NCI-H1105 treated with DMSO at 0.1 percent for 48 hours (cell line): ENCODE measurements at regions not wholly inside any gene's neighbourhood (a gene's known extent, or its start where the extent isn't known, plus 50 kb on each side); places are given as distances from the start of the nearest gene placed in this dataset.

Experiments used
- DNase-seq: peaks from one replicate; lab custom pipeline; 2025; lab: John Stamatoyannopoulos, UW

GRCh38 chr6:113292646-113293422 lies 564.3 kb upstream of the MARCKS start:
- no peak for DNase-seq

DNA sequence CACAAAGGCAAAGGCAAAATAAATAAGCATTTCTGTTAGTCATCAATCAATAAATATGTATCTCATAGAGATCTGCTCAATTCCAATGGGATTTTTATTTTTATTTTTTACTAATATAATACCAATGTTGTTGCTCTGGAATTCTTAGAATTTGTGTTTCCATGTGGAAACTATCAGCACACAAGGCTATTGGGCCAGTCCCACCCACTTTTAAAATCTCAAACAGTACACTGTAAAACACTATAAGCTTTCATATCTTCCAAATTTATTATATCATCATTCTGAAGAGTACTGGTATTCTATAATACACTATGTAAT lies 563.8 kb upstream of the MARCKS start:
- DNase-seq = no peak

DNA sequence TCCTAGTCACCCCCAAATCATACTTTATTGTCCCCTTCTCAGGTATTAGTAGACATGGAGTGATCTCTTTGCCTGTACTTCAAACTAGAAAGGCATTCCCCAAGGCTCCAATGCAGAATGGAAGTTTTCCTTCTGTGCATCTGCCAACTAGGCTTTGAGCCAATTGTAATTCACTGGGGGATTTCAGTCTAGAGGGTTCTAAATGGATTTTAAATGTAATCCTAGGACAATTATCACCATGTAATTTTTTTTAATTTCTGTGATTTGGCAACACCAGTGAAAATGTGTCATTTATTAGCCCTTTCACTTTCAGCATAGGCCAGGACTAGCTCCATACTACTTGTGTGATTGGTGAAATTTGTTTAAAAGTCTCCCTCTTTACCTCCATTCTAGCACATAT lies 557.6 kb upstream of the MARCKS start:
- DNase-seq = peak; percentile 76

DNA sequence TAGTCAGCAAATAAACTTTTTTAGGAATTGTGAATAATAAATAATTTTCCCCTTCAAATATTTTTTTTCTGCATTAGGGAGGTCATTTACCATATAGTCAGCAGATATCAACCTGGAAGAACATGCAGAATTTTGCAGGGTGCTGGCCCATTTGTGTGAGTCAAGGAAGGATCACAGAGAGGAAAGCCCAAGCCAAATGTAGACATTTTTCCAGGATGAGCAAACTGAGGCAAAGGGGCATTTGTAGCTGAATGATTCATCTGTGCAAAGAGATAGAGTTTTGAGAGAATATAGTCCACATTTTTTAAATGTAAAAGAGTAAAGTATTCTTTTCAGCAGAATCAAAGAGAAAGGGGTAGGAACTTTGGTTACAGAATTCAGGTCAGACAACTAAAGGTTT lies 555.5 kb upstream of the MARCKS start:
- no peak for DNase-seq

DNA sequence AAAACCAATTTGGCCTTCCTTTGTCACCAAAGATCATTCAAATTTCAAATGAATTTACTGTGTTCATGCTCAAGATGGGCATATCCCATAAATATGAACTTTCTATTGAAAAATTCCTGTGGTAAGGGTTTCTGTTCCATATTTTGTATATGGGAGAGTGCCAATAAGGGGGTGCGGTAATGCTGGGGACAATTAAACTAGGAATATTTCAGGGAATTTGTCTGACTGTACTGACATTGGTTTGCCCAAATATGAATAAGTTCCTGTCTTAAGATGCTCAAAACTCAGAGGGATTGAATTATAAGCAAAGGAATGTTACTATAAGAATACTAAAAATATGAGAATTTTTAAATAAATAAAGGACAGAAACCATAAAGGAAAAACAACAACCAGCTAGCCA lies 553.0 kb upstream of the MARCKS start:
- DNase-seq = no peak

GRCh38 chr6:113306552-113307145 lies 550.5 kb upstream of the MARCKS start:
- DNase-seq = peak; percentile 25

GRCh38 chr6:113308266-113308665 lies 548.9 kb upstream of the MARCKS start:
- no peak for DNase-seq

DNA sequence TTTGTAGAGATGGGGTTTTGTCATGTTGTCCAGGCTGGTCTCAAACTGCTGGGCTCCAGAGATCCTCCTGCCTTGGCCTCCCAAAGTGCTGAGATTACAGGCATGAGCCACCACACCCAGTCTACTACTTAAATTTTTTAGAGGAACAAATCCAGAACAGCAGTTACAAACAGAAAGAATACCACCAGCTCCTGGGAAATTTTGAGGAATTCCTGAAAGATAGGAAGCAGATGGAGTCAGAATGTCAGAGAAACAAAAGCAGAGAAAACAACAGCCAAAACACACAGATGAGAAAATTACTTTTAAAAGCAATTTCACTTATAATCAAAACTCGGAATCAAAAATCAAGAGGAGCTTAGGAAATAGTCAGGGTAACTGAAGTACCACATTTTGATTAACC lies 543.3 kb upstream of the MARCKS start:
- no peak for DNase-seq

DNA sequence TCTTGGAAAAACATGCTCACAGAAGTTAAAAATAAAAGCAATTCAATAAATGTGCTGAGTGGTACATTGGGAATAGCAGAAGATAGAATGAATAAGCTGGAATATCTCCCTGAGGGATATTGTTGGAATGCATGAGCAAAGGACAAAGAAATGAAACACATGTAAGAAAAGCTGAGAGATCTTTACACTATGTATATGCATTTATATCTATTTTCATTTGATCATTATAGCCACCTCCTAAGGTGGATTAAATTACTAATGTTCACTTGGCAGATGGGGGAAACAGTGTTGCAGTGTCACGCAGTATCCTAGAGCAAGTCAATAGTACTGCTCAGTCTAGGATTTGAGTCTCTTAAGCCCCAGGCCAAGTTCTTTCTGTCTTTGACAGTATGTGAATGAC lies 542.0 kb upstream of the MARCKS start:
- DNase-seq = no peak

GRCh38 chr6:113315879-113316278 lies 541.3 kb upstream of the MARCKS start:
- DNase-seq = no peak

- DNase-seq = no peak
Measured at GRCh38 chr6:113317442-113317841, 539.7 kb upstream of the MARCKS start.

GRCh38 chr6:113317891-113318574 lies 539.1 kb upstream of the MARCKS start:
- peak; percentile 87 for DNase-seq

GRCh38 chr6:113318575-113318917 lies 538.6 kb upstream of the MARCKS start:
- DNase-seq = peak; percentile 75

DNA sequence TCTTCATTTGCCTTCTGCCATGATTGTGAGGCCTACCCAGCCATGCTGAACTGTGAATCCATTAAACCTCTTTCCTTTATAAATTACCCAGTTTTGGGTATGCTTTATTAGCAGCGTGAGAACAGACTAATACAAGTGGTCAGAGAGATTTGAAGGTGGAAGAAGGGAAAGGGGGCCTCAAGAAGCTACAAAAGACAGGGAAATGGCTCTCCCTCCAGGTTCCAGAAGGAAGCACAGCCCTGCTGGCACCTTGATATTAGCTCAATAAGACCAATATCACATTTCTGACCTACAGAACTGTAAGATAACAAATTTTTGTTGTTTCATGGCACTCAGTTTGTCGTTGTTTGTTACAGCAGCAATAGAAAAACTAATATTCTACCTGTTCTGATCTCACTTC lies 536.5 kb upstream of the MARCKS start:
- DNase-seq = no peak

DNA sequence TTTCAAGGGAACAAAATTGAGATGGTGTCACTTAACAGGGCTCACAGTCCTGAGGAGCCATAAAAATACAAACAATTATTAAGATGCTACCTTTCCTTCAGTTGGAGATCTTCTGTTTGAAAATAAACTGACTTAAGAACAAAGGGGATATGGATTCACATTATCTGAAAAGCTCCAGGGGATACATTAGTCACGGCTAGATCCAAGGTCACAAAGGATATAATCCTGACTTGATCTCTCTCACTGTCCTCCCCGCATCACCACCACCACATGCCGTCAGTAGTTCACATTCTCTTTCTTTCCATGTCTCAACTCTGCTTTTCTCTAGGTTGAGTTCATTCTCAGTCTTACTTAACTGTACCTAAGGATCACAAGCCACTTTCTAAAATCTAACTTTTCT lies 530.4 kb upstream of the MARCKS start:
- DNase-seq = no peak

DNA sequence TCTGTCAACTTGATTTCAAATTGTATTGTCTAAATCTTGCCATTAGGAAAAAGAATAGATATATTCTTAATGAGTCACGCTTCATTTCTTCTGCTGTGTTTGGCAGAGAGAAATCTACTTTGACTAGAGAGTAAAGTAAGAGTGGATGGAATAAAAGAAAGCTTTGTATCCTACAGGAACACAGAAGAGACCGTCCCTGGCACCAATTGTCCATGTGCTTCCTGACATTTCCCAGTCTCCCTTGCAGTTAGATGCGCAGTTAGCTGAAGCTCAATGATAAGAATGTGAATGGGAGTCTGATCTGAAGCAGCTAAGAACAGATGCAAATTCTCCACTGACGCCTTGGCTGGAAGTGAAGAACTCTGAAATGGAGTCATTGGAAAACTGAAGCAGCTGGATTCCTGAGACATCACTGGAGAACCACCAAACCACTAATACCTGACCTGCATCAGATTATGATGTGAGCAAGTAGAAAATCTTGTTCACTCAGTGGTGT lies 528.2 kb upstream of the MARCKS start:
- no peak for DNase-seq

GRCh38 chr6:113329942-113330635 lies 527.1 kb upstream of the MARCKS start:
- DNase-seq = no peak

- DNase-seq = no peak
Measured at GRCh38 chr6:113330636-113330946, 526.6 kb upstream of the MARCKS start.

GRCh38 chr6:113331021-113331420 lies 526.1 kb upstream of the MARCKS start:
- no peak for DNase-seq

DNA sequence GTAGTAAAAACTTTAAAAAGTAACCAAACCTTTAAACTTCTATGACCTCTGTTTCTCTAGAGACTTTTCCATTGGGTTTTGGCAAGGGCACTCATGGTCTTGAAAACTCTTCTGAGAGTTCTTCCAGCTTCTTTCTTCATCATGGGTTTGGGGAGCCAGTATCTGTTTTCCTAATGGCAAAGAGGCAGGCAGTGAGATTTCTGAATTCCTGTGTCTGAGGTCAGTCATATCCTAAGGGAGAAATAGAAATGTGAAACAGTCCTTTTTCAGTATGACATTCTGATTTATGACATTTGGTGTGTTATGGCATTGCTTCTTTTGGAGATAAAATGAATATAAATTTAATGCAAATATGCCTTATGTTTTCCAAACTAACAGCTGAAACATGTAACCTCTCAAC lies 518.5 kb upstream of the MARCKS start:
- DNase-seq = no peak

GRCh38 chr6:113339209-113339608 lies 517.9 kb upstream of the MARCKS start:
- DNase-seq = no peak

DNA sequence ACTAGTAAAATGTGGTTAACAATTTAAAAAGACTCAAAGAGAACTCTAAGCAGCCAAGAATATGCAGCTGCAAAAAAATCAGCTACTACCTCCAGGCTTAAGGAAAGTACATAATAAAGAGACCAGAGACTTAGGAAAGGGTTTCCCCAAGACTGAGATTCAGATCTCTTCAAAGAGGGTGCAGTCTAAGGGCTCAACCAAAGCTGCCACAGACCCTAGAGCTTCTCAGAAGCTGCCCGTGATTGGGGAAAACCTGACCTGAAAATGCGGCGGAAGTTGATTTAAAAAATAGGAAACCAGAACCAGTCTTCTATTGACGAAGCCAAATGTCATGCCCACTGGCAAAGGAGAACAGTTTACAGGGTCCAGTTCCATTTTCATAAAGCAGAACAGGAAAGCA lies 516.8 kb upstream of the MARCKS start:
- DNase-seq = no peak

DNA sequence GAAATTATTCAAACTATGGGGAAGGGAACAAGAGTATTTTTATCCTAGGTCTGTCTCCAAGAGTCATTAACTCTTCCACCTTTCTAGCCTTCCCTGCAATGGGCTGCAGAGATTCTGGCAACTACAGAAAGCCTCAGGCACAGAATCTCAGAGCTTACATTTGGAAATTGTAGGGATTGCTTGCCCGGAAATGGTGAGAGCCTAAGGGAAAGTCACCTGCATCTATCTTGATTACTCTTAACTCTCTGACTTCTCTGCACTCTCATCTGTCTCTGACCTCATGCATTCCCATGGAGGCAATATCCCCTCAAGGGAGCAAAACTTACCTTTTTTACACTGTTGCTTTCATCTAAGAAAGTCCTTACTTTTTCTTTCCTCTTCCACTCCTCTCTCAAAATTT lies 513.2 kb upstream of the MARCKS start:
- no peak for DNase-seq
